AG09309 (cell line): ENCODE measurements at regions not wholly inside any gene's neighbourhood (a gene's known extent, or its start where the extent isn't known, plus 50 kb on each side); places are given as distances from the start of the nearest gene placed in this dataset.
"Not testable (repeated sequence)": the region's sequence is repeated elsewhere in the genome, so short reads cannot be mapped to it uniquely, and the experiment has no call there.

Experiments
- DNase-seq: peaks from one replicate; pipeline ENCODE4 v3.0.0-alpha.2; 2010; ENCODE audit warnings: low read depth
- H3K4me3 ChIP-seq: 2 replicates; pipeline ENCODE4 v1.5.1; 2011; ENCODE audit warnings: mild to moderate bottlenecking, low read depth, low read length, moderate library complexity; ENCODE audit not compliant: control insufficient read depth
- TF ChIP-seq, protein P1 (sequence below): IDR thresholded peaks from 2 replicates; pipeline ENCODE4 v1.5.1; 2011; ENCODE audit warnings: mild to moderate bottlenecking, low read depth, low read length, inconsistent platforms; ENCODE audit not compliant: insufficient read depth, control insufficient read depth; ENCODE audit errors: missing control alignments

GRCh38 chr4:151518359-151518758, 109.4 kb downstream of the FHIP1A start:
- TF ChIP-seq, protein P1, sequence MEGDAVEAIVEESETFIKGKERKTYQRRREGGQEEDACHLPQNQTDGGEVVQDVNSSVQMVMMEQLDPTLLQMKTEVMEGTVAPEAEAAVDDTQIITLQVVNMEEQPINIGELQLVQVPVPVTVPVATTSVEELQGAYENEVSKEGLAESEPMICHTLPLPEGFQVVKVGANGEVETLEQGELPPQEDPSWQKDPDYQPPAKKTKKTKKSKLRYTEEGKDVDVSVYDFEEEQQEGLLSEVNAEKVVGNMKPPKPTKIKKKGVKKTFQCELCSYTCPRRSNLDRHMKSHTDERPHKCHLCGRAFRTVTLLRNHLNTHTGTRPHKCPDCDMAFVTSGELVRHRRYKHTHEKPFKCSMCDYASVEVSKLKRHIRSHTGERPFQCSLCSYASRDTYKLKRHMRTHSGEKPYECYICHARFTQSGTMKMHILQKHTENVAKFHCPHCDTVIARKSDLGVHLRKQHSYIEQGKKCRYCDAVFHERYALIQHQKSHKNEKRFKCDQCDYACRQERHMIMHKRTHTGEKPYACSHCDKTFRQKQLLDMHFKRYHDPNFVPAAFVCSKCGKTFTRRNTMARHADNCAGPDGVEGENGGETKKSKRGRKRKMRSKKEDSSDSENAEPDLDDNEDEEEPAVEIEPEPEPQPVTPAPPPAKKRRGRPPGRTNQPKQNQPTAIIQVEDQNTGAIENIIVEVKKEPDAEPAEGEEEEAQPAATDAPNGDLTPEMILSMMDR = no peak
- DNase-seq = no peak
- H3K4me3 ChIP-seq = no peak overlapping the region

DNA sequence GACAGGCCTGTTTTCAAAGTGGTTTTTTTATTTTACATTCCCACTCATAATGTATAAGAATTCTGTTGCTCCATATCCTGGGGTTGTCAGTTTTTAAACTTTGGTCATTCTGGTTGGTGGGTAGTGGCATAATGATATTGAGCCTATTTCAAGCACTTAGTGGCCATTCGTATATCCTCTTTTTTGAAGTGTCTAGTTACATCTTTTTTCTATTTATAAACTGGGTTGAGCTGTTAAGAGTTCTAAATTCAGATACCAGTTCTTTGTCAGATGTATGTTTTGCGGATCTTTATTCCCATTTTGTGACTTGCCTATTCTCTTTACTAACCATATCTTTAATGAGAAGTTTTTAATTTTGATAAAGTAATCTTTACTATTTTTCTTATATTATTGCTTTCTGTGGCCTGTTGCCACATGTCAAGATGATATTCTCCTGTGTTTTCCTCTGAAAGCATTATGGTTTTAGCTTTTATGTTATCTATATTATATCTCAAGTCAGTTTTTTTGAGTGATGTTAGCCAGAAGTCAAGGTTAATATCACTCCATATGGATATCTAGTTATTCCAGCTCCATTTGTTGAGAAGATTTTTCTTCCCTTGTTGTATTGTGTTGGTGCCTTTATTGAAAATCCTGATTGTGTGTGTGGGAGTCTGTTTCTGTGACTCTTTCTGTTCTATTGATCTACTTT, 110.9 kb downstream of the FHIP1A start:
- TF ChIP-seq, protein P1 = no peak
- no peak for DNase-seq
- no peak overlapping the region for H3K4me3 ChIP-seq

DNA sequence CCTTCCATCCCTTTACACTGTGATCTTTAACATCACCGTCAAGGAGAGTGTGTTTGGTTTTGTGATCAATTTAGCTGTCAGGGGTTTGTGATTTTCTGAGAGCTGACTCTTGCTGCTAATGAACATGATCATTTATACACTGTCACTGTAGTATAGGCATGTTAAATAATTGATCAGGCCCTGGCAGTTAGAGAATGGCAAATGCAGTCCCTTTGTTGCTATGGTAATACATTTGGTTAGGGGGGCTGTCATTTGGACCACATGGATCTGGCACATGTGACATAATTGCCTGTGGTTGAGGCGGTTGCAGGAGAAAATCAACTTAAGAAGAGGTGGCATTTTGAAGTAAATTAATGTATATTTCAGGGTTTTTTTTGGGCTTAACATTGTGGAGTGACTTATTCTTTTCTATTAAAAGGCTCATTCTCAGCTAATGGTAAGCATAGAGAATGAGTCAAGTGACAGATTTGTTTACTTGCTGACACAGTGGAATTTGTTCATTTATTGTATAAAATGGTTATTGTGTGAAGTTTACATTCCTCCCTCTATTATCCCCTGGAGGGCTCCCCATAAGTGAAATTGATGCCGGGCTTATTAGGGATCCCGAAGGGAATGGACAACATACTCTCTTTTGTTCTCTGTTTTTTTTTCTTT, 114.0 kb downstream of the FHIP1A start:
- TF ChIP-seq, protein P1 = no peak
- no peak for DNase-seq
- H3K4me3 ChIP-seq = no peak overlapping the region

DNA sequence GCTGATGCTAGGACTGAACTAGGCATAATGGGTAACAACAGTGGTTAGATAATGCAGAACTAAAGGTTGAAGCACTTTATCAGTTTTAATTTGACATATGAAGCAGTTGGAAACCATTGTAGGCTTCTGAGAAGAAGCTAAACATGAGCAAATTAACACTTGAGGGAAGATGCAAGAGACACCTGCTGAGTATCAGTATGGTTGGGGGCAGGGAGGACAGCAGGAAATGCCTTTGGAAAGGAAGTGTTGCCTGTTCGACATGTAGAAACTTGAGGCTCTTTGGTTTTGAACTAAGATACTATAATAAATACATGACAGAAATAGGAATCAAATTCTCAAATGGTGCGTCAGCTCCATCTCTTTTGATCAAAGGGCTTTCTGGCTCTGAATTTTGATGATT, 115.6 kb downstream of the FHIP1A start:
- TF ChIP-seq, protein P1 = no peak
- no peak overlapping the region for H3K4me3 ChIP-seq
- DNase-seq = no peak

DNA sequence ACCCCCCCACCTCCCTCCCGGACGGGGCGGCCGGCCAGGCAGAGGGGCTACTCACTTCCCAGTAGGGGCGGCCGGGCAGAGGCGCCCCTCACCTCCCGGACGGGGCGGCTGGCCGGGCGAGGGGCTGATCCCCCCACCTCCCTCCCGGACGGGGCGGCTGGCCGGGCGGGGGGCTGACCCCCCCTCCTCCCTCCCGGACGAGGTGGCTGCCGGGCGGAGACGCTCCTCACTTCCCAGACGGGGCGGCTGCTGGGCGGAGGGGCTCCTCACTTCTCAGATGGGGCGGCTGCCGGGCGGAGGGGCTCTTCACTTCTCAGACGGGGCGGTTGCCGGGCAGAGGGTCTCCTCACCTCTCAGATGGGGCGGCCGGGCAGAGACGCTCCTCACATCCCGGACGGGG, 117.5 kb downstream of the FHIP1A start:
- not testable (repeated sequence) for DNase-seq

GRCh38 chr4:151527699-151528098, 118.7 kb downstream of the FHIP1A start:
- TF ChIP-seq, protein P1 = no peak
- DNase-seq = no peak
- no peak overlapping the region for H3K4me3 ChIP-seq

More for the DNA sequence above, 117.5 kb downstream of the FHIP1A start:
- not testable (repeated sequence) for H3K4me3 ChIP-seq

DNA sequence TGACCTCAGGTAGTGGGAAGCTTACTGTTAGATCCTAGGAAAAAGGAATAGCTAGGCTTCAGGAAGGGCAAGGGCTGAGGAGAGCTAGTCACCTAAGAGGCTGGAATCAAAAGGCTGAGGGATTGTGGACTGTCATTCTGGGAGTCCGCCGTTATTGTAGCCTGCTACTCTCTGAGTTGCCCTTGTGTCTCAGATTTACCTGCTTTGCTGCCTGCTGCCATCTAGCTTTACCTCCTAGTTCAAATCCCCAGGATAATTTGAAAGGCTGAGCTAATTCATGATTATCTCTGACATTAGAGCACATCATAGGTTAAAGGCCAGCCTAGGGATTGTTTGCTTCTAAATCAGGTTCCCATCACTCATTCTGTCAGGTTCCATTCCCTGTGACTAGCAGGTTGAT, 120.2 kb downstream of the FHIP1A start:
- TF ChIP-seq, protein P1 = no peak
- no peak for DNase-seq
- H3K4me3 ChIP-seq = no peak overlapping the region
